T-helper 2 cell treated with Interferon-gamma antibody and Interleukin-4, amounts not matched to agents 5 μg/mL and 100 μg/mL, for 36 hours (primary cell): ENCODE measurements at regions not wholly inside any gene's neighbourhood (a gene's known extent, or its start where the extent isn't known, plus 50 kb on each side); places are given as distances from the start of the nearest gene placed in this dataset.

Experiments used
- DNase-seq: peaks from one replicate; pipeline ENCODE4 v3.0.0; 2021; ENCODE audit warnings: low spot score
- H3K27ac Mint-ChIP-seq: one replicate; pipeline ENCODE4 v1.8.0; 2021; ENCODE audit warnings: mild to moderate bottlenecking, mixed read lengths
- H3K27me3 Mint-ChIP-seq: one replicate; pipeline ENCODE4 v1.8.0; 2021; ENCODE audit warnings: low read depth, mixed read lengths
- H3K36me3 Mint-ChIP-seq: one replicate; pipeline ENCODE4 v1.8.0; 2021; ENCODE audit warnings: low read depth, mixed read lengths
- H3K4me1 Mint-ChIP-seq: one replicate; pipeline ENCODE4 v1.8.0; 2021; ENCODE audit warnings: low read depth, mixed read lengths
- H3K4me3 Mint-ChIP-seq: one replicate; pipeline ENCODE4 v1.8.0; 2022; ENCODE audit warnings: mild to moderate bottlenecking, moderate library complexity, mixed read lengths
- H3K9me3 Mint-ChIP-seq: one replicate; pipeline ENCODE4 v1.8.0; 2021; ENCODE audit warnings: mixed read lengths

- no peaks in the 10 kb centered on the region for H3K36me3 Mint-ChIP-seq
- H3K4me3 Mint-ChIP-seq: no peak overlapping the region
- H3K4me1 Mint-ChIP-seq: no peaks in the 10 kb centered on the region
- no peak overlapping the region for H3K27ac Mint-ChIP-seq
- no peaks in the 10 kb centered on the region for H3K9me3 Mint-ChIP-seq
- H3K27me3 Mint-ChIP-seq: no peaks in the 10 kb centered on the region
- no peak for DNase-seq
Measured at GRCh38 chr4:180688480-180688879, 1554.7 kb upstream of the TENM3 start.

DNA sequence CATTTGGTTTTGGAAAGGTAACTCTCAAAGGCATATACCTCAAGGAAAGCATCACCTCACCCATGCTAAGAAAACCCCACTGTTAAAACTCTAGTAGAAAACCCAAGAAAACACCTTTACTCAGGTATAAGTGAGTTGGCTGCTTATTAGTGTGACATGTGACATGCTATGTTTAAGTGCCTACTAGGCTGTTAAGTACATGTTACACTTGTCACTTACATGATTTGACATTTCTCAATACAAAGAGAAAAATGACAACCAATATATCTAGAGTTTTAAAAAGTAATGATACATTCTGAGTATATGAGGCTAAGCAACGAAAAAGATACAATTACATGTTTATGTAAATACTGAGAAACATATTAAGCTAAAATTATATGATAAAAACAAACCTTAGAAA is 1548.3 kb upstream of the TENM3 start:
- Mint-ChIP-seq H3K9me3 (peaks cover 7% of the 10 kb centered on the region), H3K36me3 (no peaks in the 10 kb centered on the region), H3K4me3 (no peak overlapping the region), H3K27ac (no peak overlapping the region), H3K4me1 (no peaks in the 10 kb centered on the region), H3K27me3 (no peaks in the 10 kb centered on the region)
- no peak for DNase-seq

- no peak for DNase-seq
Measured at GRCh38 chr4:180695851-180696250, 1547.4 kb upstream of the TENM3 start.

GRCh38 chr4:180696460-180697092 is 1546.6 kb upstream of the TENM3 start:
- Mint-ChIP-seq H3K27me3 (no peaks in the 10 kb centered on the region), H3K27ac (no peak overlapping the region), H3K9me3 (peaks cover 7% of the 10 kb centered on the region), H3K4me3 (no peak overlapping the region), H3K36me3 (no peaks in the 10 kb centered on the region), H3K4me1 (no peaks in the 10 kb centered on the region)
- no peak for DNase-seq

More at GRCh38 chr4:180695851-180696250, 1547.4 kb upstream of the TENM3 start:
- Mint-ChIP-seq H3K4me3 (no peak overlapping the region), H3K27ac (no peak overlapping the region), H3K9me3 (peaks cover 7% of the 10 kb centered on the region), H3K4me1 (no peaks in the 10 kb centered on the region), H3K27me3 (no peaks in the 10 kb centered on the region), H3K36me3 (no peaks in the 10 kb centered on the region)

GRCh38 chr4:180698550-180699195 is 1544.5 kb upstream of the TENM3 start:
- Mint-ChIP-seq H3K4me3 (no peak overlapping the region), H3K4me1 (no peaks in the 10 kb centered on the region), H3K9me3 (peaks cover 5% of the 10 kb centered on the region), H3K27ac (no peak overlapping the region), H3K27me3 (no peaks in the 10 kb centered on the region), H3K36me3 (no peaks in the 10 kb centered on the region)
- no peak for DNase-seq

GRCh38 chr4:180706766-180707165 is 1536.4 kb upstream of the TENM3 start:
- Mint-ChIP-seq H3K9me3 (peaks cover 14% of the 10 kb centered on the region), H3K4me1 (no peaks in the 10 kb centered on the region), H3K4me3 (no peak overlapping the region), H3K27me3 (no peaks in the 10 kb centered on the region), H3K27ac (no peak overlapping the region), H3K36me3 (no peaks in the 10 kb centered on the region)
- no peak for DNase-seq

- no peak for DNase-seq
- Mint-ChIP-seq H3K4me1 (no peaks in the 10 kb centered on the region), H3K4me3 (no peak overlapping the region), H3K27ac (no peak overlapping the region), H3K9me3 (peaks cover 18% of the 10 kb centered on the region), H3K36me3 (no peaks in the 10 kb centered on the region), H3K27me3 (no peaks in the 10 kb centered on the region)
Measured at GRCh38 chr4:180710628-180711337, 1532.4 kb upstream of the TENM3 start.

- H3K4me3 Mint-ChIP-seq: no peak overlapping the region
- H3K4me1 Mint-ChIP-seq: no peaks in the 10 kb centered on the region
- H3K9me3 Mint-ChIP-seq: peaks cover 18% of the 10 kb centered on the region
- H3K27me3 Mint-ChIP-seq: no peaks in the 10 kb centered on the region
- no peaks in the 10 kb centered on the region for H3K36me3 Mint-ChIP-seq
- no peak overlapping the region for H3K27ac Mint-ChIP-seq
- no peak for DNase-seq
Measured at GRCh38 chr4:180717451-180718033, 1525.7 kb upstream of the TENM3 start.

DNA sequence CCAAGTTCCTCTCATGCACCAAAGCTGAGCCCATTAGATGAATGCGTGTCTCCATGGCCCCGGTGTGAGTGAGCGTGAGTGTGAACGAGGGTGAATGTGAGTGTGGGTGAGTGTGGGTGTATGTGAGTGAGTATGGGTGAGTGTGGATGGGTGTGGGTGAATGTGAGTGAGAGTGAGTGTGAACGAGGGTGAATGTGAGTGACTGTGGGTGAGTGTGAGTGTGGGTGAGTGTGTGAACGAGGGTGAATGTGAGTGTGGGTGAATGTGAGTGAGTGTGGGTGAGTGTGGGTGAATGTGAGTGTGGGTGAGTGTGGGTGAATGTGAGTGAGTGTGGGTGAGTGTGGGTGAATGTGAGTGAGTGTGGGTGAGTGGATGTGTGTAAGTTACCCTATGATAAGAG is 1521.8 kb upstream of the TENM3 start:
- H3K27me3 Mint-ChIP-seq: no peaks in the 10 kb centered on the region
- no peak for DNase-seq
- no peak overlapping the region for H3K27ac Mint-ChIP-seq
- H3K36me3 Mint-ChIP-seq: no peaks in the 10 kb centered on the region
- no peak overlapping the region for H3K4me3 Mint-ChIP-seq
- peaks cover 14% of the 10 kb centered on the region for H3K9me3 Mint-ChIP-seq
- H3K4me1 Mint-ChIP-seq: no peaks in the 10 kb centered on the region

GRCh38 chr4:180726611-180727010 is 1516.6 kb upstream of the TENM3 start:
- H3K36me3 Mint-ChIP-seq: no peaks in the 10 kb centered on the region
- no peaks in the 10 kb centered on the region for H3K27me3 Mint-ChIP-seq
- H3K4me1 Mint-ChIP-seq: no peaks in the 10 kb centered on the region
- DNase-seq: no peak
- peaks cover 6% of the 10 kb centered on the region for H3K9me3 Mint-ChIP-seq
- H3K4me3 Mint-ChIP-seq: no peak overlapping the region
- H3K27ac Mint-ChIP-seq: no peak overlapping the region

DNA sequence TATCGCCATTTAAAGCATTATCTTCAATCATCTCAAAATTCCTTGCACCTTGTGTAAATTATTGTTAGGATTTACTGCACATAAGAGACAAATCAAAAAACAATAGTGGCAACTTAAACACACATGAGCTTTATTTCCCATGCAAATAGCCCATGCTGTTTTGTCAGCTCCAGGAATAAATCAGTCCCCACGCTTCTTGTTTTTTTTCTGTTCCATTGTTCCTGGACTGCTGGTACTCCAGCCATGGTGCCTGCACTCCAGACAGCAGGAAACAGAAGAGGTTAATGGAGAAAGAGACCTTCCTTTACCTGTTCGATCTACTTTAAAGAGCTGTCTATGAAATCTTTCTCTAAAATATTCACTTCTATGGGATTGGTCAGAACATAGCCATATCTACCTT is 1515.7 kb upstream of the TENM3 start:
- Mint-ChIP-seq H3K27ac (no peak overlapping the region), H3K36me3 (no peaks in the 10 kb centered on the region), H3K4me1 (no peaks in the 10 kb centered on the region)

GRCh38 chr4:180734753-180735432 is 1508.3 kb upstream of the TENM3 start:
- no peak for DNase-seq

More for the DNA sequence above, 1515.7 kb upstream of the TENM3 start:
- no peaks in the 10 kb centered on the region for H3K27me3 Mint-ChIP-seq
- H3K9me3 Mint-ChIP-seq: peaks cover 6% of the 10 kb centered on the region
- DNase-seq: no peak
- H3K4me3 Mint-ChIP-seq: no peak overlapping the region

DNA sequence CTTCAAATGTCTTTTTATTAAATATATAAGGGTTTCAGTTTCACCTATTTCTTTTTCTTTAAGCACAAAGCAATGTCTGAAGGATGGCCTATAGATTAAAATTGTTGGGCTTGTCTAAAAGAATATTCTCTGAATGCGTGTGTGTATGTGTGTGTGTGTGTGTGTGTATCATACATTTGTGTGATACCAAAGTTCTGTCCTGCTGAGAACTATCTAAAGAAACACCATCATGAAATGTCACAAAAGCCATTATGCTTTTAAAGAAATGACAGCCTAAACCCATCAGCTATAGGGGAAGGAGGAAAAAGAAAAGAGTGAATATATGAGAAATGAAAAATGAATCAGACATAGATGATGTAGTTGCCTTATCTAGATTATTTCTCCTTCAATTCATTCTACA is 1501.5 kb upstream of the TENM3 start:
- Mint-ChIP-seq H3K4me1 (no peaks in the 10 kb centered on the region), H3K27me3 (no peaks in the 10 kb centered on the region), H3K27ac (no peak overlapping the region), H3K36me3 (no peaks in the 10 kb centered on the region), H3K9me3 (no peaks in the 10 kb centered on the region), H3K4me3 (no peak overlapping the region)
- DNase-seq: no peak

More at GRCh38 chr4:180734753-180735432, 1508.3 kb upstream of the TENM3 start:
- H3K9me3 Mint-ChIP-seq: peaks cover 6% of the 10 kb centered on the region
- no peaks in the 10 kb centered on the region for H3K36me3 Mint-ChIP-seq
- H3K27me3 Mint-ChIP-seq: no peaks in the 10 kb centered on the region
- no peak overlapping the region for H3K4me3 Mint-ChIP-seq
- no peak overlapping the region for H3K27ac Mint-ChIP-seq
- no peaks in the 10 kb centered on the region for H3K4me1 Mint-ChIP-seq

DNA sequence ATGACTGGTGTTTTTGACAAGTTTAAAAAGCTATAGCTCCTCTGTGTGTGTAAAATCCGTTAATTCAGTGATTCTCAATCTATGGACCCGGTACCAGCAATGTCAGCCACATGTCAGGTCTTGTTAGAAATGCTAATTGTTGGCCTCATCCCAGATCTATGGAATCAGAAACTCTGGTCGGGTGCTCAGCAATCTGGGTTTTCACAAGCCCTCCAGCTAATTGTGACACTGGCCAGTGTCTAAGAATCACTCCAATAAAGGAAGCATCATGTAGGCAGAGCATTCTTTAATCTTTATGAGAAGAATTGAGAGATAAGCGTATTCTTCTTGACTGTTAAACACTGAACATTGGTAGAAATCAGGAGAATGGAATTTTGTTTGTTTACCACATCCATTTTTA is 1498.2 kb upstream of the TENM3 start:
- H3K27me3 Mint-ChIP-seq: no peaks in the 10 kb centered on the region
- H3K36me3 Mint-ChIP-seq: no peaks in the 10 kb centered on the region
- H3K27ac Mint-ChIP-seq: no peak overlapping the region
- H3K4me1 Mint-ChIP-seq: no peaks in the 10 kb centered on the region
- H3K9me3 Mint-ChIP-seq: no peaks in the 10 kb centered on the region
- no peak for DNase-seq
- no peak overlapping the region for H3K4me3 Mint-ChIP-seq
